SK-N-SH treated with all-trans-retinoic acid at 6 μM for 48 hours (cell line): ENCODE measurements at regions not wholly inside any gene's neighbourhood (a gene's known extent, or its start where the extent isn't known, plus 50 kb on each side); places are given as distances from the start of the nearest gene placed in this dataset.

Experiments
- ARNTL ChIP-seq: fragments of 450-650 bp; formaldehyde crosslinking; IDR thresholded peaks from 2 replicates; pipeline ENCODE4 v1.5.0; 2020; ENCODE audit warnings: low read depth, mild to moderate bottlenecking, moderate library complexity, borderline replicate concordance
- GLIS3 ChIP-seq: fragments of 250-450 bp; sonication (Bioruptor Pico); IDR thresholded peaks from 2 replicates; pipeline ENCODE4 v1.5.0; 2020; ENCODE audit warnings: mild to moderate bottlenecking, moderate library complexity
- PPARA ChIP-seq: fragments of 250-450 bp; sonication (Bioruptor Pico); IDR thresholded peaks from 2 replicates; pipeline ENCODE4 v1.5.0; 2020; ENCODE audit warnings: mild to moderate bottlenecking, borderline replicate concordance
- SNAI2 ChIP-seq: fragments of 250-450 bp; sonication (Bioruptor Pico); IDR thresholded peaks from 2 replicates; pipeline ENCODE4 v1.5.0; 2020; ENCODE audit warnings: mild to moderate bottlenecking, moderate library complexity
- ZC3H10 ChIP-seq: fragments of 250-450 bp; sonication (Bioruptor Pico); IDR thresholded peaks from 2 replicates; pipeline ENCODE4 v1.5.1; 2021; ENCODE audit warnings: mild to moderate bottlenecking, moderate library complexity

DNA sequence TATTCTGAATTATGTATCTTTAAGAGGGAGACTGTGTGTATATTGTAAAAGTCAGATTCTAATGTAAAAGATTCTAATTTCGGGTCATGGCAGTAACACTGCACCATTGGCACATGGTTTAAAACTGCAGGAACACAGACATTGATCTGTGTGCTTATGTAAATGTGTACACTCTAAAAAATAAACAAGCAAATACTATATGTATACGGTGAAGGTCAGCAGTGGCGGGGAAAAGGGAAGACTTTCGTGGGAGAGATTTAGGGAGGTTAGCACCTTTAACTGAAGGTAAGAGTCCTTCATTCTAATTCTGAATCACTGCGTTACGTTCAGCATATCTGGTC, 157.8 kb upstream of the FAM20A start:
- TF ChIP-seq GLIS3 (CRISPR knock-in tag) (no peak), ZC3H10 (no peak), SNAI2 (no peak), ARNTL (no peak), PPARA (no peak)
